ENCODE measurements at regions not wholly inside any gene's neighbourhood (a gene's known extent, or its start where the extent isn't known, plus 50 kb on each side); places are given as distances from the start of the nearest gene placed in this dataset.

- no peaks in the 10 kb centered on the region for H3K4me1 ChIP-seq
- H3K4me3 ChIP-seq: no peak overlapping the region
- H3K4me1 Mint-ChIP-seq: no peaks in the 10 kb centered on the region
- no peaks in the 10 kb centered on the region for H3K27me3 ChIP-seq
- H2AFZ ChIP-seq (replicated peaks): peak overlapping the region; percentile 65
- no peaks in the 10 kb centered on the region for H4K20me1 ChIP-seq (ENCODE audit: low read depth)
- no peaks in the 10 kb centered on the region for H3K79me2 ChIP-seq (ENCODE audit: low read depth)
- no peak overlapping the region for H3K4me3 Mint-ChIP-seq
- DNase-seq (ENCODE audit: low spot score): peak; percentile 77
- no peak overlapping the region for H3K27ac ChIP-seq
- no peak overlapping the region for H3K27ac Mint-ChIP-seq
- TF ChIP-seq EZH2 (IDR thresholded peaks at IDR 0.05) (no peak), CTCF (IDR thresholded peaks at IDR 0.05) (peak; percentile 77)
- peaks cover 2% of the 10 kb centered on the region for H3K27me3 Mint-ChIP-seq (ENCODE audit: insufficient read depth, low read depth)
- no peaks in the 10 kb centered on the region for H3F3A ChIP-seq (ENCODE audit: low read depth)
- H3K36me3 Mint-ChIP-seq: peaks cover 3% of the 10 kb centered on the region
- H3K4me2 ChIP-seq: no peak overlapping the region
- peaks cover 50% of the 10 kb centered on the region for H3K9me3 Mint-ChIP-seq
- H3K9me3 ChIP-seq (ENCODE audit: low read depth): no peaks in the 10 kb centered on the region
- H3K36me3 ChIP-seq: no peaks in the 10 kb centered on the region
- no peak overlapping the region for H3K9ac ChIP-seq
Observed at GRCh38 chr11:109697140-109697843, 275.3 kb downstream of the C11orf87 start.

DNA sequence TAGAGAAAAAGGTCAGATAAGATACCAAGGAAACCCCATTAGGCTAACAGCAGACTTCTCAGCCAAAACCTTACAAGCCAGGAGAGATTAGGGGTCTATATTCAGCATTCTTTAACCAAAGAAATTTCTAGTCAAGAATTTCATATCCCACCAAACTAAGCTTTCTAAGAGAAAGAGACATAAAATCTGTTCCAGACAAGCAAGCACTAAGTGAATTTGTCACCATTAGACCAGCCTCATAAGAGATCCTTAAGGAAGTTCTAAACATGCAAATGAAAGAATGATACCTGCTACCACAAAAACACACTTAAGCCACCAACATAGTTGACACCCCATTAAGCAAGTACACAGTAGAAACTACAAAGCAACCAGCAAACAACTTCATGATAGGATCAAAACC is 276.2 kb downstream of the C11orf87 start:
- Mint-ChIP-seq H3K4me1 (no peaks in the 10 kb centered on the region), H3K27ac (no peak overlapping the region), H3K27me3 (ENCODE audit: insufficient read depth, low read depth) (peaks cover 2% of the 10 kb centered on the region), H3K9me3 (peaks cover 48% of the 10 kb centered on the region), H3K36me3 (peaks cover 3% of the 10 kb centered on the region), H3K4me3 (no peak overlapping the region)
- Histone ChIP-seq H3K36me3 (no peaks in the 10 kb centered on the region), H3K4me2 (no peak overlapping the region), H3K79me2 (ENCODE audit: low read depth) (no peaks in the 10 kb centered on the region), H3F3A (ENCODE audit: low read depth) (no peaks in the 10 kb centered on the region), H2AFZ (replicated peaks) (no peak overlapping the region), H3K27me3 (no peaks in the 10 kb centered on the region), H4K20me1 (ENCODE audit: low read depth) (no peaks in the 10 kb centered on the region), H3K4me1 (no peaks in the 10 kb centered on the region), H3K27ac (no peak overlapping the region), H3K9ac (no peak overlapping the region), H3K4me3 (no peak overlapping the region), H3K9me3 (ENCODE audit: low read depth) (no peaks in the 10 kb centered on the region)
- no peak for DNase-seq (ENCODE audit: low spot score)
- no peak for TF ChIP-seq EZH2 (IDR thresholded peaks at IDR 0.05)
- no peak for TF ChIP-seq CTCF (IDR thresholded peaks at IDR 0.05)
- TF ChIP-seq EZH2phosphoT487 (IDR thresholded peaks at IDR 0.05): no peak

DNA sequence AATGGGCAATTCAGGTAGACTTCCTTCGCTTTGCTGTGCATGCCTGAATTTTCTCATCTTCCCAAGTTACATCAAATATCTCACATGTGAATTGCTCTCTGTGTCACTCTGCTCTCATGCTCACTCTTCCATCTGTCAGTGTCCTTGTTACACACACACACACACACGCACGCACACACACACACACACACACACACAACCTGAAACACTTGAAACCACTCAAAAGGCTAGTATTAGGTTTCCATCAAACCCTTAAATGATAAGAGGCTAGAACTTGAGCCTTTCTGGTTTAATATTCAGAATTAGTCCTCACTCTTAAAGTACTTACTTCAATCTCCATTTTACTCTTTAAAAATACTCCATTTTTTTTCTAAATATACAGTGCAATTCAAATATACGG is 282.4 kb downstream of the C11orf87 start:
- H2AFZ ChIP-seq (replicated peaks): no peak overlapping the region
- no peak overlapping the region for H3K4me2 ChIP-seq
- H3K4me1 ChIP-seq: no peaks in the 10 kb centered on the region
- no peaks in the 10 kb centered on the region for H3K36me3 ChIP-seq
- H3K9me3 ChIP-seq (ENCODE audit: low read depth): no peaks in the 10 kb centered on the region
- H3K27me3 Mint-ChIP-seq (ENCODE audit: insufficient read depth, low read depth): peaks cover 2% of the 10 kb centered on the region
- H3K9ac ChIP-seq: no peak overlapping the region
- peaks cover 8% of the 10 kb centered on the region for H3K9me3 Mint-ChIP-seq
- no peaks in the 10 kb centered on the region for H3K27me3 ChIP-seq
- DNase-seq (ENCODE audit: low spot score): no peak
- H4K20me1 ChIP-seq (ENCODE audit: low read depth): no peaks in the 10 kb centered on the region
- peaks cover 5% of the 10 kb centered on the region for H3K4me1 Mint-ChIP-seq
- no peak overlapping the region for H3K4me3 ChIP-seq
- H3K4me3 Mint-ChIP-seq: no peak overlapping the region
- no peaks in the 10 kb centered on the region for H3K79me2 ChIP-seq (ENCODE audit: low read depth)
- TF ChIP-seq CTCF (IDR thresholded peaks at IDR 0.05) (no peak), EZH2 (IDR thresholded peaks at IDR 0.05) (no peak), EZH2phosphoT487 (IDR thresholded peaks at IDR 0.05) (no peak)
- no peaks in the 10 kb centered on the region for H3K36me3 Mint-ChIP-seq
- no peak overlapping the region for H3K27ac Mint-ChIP-seq
- no peak overlapping the region for H3K27ac ChIP-seq
- no peaks in the 10 kb centered on the region for H3F3A ChIP-seq (ENCODE audit: low read depth)
